RKO (cell line): ENCODE measurements at regions not wholly inside any gene's neighbourhood (a gene's known extent, or its start where the extent isn't known, plus 50 kb on each side); places are given as distances from the start of the nearest gene placed in this dataset.
"Not testable (repeated sequence)": the region's sequence is repeated elsewhere in the genome, so short reads cannot be mapped to it uniquely, and the experiment has no call there.

Experiments used
- DNase-seq: peaks from one replicate; pipeline ENCODE4 v3.0.0-alpha.2; 2016; ENCODE audit warnings: low spot score

DNA sequence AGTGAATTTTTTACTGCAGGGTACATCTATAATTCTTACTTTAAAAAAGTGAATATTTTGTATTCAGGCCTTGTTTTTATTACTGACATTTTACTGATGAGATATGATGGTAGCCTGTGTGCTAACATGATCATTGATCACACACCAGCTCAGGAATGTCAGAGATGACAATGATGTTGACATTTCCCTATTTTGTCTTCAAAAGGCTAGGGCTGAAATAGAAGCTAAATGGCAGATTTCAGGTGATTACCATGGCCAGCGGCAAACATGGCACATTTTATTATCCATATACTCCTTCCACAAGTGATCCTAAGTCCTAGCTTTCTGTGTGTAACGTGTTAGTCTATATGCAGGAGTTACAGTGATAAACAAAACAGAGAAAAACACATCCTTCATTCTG lies 544.3 kb upstream of the MIR17HG start:
- DNase-seq: no peak

DNA sequence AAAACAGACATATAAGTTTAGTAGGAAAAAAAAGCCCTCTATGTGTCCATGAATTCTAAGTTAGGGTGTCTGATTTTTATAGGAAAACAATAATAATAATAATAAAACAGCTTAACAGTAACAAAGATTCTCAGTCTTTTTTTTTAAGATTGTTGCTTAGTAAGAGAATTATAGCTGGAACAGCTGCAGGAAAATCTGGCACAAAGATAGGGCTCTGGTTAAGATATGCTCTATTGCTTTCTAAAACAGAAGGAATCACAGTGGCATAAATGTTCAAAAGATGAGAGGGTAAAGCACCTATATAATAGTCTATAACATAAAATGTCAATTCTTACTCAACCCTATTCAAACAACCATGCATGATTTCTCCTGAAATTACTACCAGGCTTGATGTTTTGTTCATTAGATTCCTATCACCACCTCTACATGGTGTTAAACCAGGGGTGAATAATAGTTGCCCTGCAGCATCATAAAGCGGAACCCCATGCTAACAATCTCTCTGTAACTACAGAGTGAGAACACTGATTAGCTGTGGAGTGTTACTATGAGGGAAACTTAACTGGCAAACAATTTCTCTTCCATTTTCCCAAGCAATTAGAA lies 541.4 kb upstream of the MIR17HG start:
- no peak for DNase-seq

DNA sequence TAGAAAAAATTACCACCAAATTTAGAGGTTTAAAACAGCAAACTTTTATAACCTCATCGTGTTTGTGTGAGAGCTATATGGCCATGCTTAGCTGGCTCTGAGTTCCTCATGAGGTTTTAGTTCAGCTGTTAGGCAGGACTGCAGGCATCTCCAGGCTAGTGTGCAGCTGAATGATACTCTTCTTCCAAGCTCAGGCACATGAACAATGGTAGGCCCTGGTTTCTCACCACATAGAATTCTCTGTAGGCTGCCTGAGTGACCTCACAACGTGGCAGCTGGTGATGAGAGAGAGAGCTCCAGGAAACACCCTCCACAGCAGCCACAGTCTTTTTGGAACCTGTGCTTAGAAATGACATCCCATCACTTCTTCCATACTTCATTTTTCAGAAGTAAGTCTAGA lies 540.6 kb upstream of the MIR17HG start:
- DNase-seq: no peak

DNA sequence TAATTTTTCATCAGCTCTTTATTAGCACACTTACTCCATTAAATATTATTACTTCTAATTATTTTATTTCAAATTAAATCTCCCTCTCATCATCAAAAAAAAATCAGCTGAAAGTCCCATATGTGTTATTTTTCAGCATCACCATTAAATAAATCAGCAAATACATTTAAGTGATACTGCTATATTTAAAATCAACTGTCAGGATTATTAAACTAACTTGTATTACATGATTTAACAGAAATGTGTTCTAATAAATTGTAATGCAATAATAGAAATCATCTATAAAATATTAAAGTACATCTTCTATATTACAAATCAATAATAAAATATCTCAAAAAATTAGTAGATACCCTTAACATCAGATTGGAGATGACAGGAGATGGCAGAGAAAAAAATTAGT lies 538.6 kb upstream of the MIR17HG start:
- no peak for DNase-seq

DNA sequence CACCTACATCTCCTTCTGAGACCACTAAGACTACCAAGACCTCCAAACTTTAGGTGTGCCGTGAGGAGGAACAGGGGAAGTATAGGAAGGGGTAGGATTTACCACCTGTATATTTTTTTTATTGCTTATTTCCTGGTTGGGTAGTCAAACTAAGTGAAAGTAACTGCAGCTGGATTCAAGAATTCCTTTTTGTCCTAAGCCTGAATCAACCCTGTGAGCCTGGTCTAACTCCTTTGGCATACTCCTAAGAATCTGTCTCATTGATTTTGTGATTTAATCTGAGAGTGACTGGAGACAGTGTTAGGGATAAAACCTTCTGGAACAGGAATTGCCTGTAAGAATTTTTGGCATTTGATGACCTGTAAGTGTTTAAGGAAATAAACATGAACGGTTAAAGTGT lies 523.5 kb upstream of the MIR17HG start:
- DNase-seq: no peak

DNA sequence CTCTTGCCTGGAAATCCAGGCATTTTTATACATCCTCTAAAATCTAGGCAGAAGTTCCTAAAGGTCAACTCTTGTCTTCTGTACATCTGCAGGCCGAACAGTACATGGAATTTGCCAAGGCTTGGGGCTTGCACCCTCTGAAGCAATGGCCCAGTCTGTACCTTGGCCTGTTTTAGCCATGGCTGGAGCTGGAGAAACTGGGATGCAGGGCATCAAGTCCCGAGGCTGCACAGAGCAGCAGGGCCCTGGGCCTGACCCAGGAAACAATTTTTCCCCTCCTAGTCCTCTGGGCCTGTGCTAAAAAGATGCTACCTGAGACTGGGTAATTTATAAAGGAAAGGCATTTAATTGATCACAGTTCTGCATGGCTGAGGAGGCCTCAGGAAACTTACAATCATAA lies 520.8 kb upstream of the MIR17HG start:
- no peak for DNase-seq

DNA sequence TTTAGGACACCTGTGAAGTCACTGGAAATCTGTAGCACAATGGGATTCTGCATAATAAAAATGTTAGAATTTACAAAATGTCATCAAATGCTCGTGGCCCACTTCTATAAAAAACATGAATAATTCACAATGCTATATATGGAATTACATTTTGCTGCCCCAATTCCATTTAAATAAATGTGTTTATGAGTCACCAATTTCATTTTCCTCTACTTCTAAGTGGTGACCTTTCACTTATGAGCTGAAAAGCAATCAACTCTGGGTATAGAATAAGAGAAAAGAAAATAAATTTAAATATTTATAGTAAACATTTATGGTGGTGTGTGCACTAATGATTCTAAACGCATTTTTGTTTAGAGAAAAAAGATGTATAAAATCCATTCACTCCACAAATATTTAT lies 516.7 kb upstream of the MIR17HG start:
- DNase-seq: no peak

DNA sequence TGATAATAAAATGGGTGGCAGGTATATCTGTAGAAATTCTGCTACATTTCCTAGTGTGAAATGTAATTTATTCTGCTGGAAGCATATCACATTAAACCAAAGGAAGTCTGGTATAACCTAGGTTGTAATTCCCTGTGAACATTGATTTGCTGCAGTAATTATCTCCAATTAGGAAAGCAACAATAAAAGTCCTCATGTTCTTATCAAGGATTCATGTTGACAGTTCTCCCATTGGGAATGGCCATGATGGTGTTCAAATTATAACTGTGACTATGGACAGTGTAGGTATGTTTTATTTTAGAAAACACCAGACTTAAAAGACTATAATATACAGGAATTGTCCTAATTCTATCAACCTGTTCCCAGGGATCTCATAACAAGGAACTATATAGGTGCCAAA lies 513.5 kb upstream of the MIR17HG start:
- DNase-seq: no peak

DNA sequence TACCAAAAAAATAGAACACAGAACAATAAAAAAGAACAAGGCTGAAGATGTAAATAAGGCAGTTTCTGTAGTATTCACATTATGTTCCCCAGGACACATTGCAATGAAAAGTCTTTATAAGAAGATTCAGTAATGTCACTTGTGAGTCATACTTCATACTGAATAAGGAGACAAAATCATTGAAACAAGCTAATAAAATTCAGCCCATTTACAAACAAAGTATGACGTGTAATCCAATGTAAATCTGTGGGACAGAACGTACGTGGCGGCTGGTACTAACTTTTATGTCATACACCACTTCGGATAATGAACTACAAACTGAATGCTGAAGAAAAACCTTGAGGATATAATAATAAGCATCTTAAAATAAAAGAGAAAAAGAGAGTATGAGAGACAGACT lies 512.8 kb upstream of the MIR17HG start:
- no peak for DNase-seq

DNA sequence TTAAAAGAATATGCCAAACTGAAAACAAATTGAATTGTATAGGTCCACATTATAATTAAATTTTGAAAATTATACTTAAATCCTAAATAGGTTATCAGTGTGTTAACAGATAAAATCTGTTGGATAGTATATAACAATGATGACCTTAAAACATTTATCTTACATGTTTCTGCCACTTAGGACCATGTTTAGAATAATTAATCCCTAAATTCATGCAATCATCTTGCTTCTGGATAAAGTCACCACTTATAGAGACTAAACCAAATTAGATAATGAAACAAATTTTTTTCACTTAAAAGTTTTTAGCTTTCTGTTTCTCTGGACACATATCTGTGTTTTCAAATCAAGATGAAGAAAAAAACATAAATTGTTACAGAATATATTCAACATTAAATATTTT lies 511.7 kb upstream of the MIR17HG start:
- no peak for DNase-seq

DNA sequence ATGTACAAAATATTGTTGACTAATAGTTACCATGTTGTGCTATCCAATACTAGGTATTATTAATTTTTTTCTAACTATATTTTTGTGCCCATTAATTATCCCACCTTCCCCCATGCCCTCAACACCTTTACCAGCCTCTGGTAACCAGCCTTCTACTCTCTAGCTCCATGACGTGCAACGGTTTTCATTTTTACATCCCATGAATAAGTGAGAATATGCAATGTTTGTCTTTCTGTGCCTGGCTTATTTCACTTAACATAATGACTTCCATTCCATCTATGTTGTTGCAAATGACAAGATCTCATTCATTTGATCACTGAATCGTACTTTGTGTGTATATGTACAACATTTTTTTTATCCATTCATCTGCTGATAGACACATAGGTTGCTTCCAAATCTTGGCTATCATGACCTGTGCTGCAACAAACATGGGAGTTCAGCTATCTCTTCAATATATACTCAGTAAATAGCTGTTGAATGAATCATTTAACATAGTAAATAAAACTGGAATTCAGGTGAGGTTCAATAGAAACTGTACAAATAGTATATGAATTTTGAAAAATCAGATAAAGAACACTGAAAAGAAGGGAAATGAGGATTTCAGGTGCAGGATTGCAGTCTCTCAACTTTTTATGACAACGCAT lies 509.0 kb upstream of the MIR17HG start:
- DNase-seq: no peak

DNA sequence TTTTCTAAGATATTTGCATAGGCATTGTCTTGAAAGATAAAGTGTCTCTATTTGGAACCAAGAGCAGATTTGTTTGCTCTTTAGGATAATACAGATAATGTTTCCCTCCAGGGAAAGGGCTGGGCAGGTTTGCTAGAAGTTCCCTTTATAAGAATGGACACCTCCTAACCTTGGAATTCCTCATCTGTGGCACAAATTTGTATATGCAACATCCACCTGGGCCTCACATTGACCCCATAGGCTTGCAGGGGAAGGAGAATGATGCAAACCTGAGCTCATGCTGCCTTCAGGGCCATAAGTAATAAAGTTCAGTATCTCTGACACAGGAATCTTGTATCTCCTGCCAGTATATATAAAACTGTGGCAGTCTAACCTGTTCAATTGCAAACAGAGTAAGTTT lies 508.4 kb upstream of the MIR17HG start:
- DNase-seq: no peak

DNA sequence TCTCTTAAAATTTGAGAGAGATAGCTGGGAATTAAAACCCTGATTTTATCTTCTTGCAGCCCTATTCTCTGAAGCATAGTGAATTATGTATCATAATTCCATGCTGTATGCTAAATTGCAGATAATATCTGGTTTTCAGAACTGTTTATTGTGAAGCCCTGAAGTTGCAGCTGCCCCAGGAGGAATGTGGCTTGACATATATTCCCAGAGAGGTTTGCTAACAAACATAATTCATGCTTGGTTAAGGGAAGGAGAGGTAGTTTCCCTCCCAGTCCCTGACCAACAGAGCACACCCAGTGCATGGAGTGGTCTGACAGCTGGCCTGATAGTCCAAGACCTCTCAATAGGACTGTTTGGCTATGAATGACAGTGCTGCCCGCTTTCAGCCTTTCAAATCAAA lies 500.6 kb upstream of the MIR17HG start:
- no peak for DNase-seq

DNA sequence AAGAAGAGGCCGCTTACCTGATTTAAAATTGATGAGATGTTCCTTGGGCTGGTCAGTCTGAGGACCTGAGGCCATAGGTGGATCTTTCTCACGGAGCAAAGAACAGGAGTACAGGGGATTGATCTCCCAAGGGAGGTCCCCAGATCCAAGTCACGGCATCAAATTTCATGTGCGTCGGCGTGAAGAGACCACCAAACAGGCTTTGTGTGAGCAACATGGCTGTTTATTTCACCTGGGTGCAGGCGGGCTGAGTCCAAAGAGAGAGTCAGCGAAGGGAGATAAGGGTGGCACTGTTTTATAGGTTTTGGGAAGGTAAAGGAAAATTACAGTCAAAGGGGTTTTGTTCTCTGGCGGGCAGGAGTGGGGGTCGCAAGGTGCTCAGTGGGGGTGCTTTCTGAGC lies 493.8 kb upstream of the MIR17HG start:
- not testable (repeated sequence) for DNase-seq

DNA sequence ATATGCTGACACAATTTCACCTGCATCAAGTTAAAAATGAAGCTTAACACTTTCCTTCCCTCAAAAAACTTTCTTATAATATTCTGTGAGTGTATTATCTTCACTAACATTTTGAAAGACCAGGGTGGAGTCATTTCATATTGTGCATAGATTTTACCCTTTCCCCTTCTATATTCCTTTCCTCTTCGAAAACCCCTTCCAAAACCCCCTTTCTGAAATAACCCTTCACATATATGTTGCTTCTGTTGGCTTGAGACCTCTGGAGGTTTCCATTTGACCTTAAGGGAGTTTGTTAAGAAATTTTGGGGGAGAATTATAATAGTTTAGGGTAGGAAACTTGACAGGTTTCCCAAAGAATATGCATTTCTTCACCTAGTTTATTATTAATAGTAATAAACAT lies 489.6 kb upstream of the MIR17HG start:
- DNase-seq: no peak

DNA sequence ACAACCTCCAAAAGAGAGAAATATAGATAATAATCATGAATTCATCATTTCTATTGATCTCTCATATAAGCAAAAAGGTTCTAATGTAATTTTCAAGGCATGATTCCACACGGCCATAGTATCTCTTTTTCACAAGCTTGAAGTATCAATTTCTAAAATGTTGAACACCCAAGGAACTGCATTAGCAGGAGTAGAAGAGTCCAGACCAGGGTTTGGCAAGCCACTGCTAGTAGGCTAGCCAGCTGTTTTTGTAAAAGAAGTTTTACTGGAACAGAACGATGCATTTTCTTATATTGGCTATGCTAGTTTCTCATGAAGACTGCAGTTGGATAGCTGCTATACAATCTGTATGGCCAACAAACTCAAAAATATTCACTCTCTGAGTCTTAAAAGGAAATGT lies 481.5 kb upstream of the MIR17HG start:
- DNase-seq: no peak

DNA sequence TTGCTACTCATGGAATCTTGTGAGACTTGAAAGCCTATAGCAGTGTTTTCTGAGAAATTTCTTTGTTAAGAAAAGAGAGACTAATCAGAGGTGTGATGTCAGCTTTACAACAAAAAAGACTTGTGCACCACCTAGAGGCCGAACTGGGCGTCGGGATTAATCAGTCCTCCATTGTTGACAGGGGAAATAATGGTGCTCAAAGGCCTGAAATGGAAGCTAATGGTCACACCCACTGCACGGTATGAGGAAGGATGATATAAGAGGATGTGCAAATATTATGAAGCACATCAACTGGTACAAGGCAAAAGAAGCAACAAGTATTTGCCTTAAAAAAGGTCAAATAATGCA lies 480.2 kb upstream of the MIR17HG start:
- DNase-seq: peak; percentile 78

DNA sequence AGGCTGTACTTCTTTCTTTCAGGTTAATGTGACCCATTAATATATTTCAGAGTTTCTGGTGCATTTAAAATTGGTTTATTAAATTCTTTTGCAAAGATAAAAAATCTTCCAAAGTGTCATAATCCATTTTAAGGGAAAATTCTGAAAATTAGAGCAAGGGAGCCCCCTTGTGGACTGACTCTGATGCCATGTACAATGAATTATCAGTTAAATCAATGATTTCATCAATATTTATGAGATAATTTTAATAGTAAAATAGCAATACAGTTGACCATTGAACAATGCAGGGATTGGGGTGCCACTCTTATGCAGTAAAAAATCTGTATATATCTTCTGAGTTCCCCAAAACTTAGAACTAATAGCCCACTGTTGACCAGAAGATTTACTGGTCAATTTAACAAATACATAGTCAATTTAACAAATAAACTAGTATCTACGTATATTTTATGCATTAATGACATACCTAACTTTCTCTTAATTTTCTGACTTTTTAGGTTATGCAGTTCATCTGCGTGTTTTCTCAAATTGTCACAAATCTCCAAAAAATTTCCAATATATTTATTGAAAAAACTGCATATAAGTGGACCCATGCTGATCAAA lies 479.1 kb upstream of the MIR17HG start:
- peak; percentile 22 for DNase-seq

DNA sequence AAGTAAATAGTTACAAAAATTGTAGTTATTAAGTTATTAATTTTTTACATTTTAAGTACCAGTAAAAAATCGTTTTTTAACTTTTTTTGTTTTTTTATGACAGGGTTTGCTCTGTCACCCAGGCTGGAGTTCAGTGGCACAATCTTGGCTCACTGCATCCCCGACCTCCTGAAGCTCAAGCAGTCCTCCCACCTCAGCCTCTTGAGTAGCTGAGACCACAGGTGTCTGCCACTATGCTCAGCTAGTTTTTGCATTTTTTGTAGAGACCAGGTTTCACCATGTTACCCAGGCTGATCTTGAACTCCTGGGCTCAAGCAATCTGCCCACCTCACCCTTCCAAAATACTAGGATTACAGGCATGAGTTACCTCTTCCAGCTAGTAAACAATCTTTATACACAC lies 477.9 kb upstream of the MIR17HG start:
- DNase-seq: no peak

DNA sequence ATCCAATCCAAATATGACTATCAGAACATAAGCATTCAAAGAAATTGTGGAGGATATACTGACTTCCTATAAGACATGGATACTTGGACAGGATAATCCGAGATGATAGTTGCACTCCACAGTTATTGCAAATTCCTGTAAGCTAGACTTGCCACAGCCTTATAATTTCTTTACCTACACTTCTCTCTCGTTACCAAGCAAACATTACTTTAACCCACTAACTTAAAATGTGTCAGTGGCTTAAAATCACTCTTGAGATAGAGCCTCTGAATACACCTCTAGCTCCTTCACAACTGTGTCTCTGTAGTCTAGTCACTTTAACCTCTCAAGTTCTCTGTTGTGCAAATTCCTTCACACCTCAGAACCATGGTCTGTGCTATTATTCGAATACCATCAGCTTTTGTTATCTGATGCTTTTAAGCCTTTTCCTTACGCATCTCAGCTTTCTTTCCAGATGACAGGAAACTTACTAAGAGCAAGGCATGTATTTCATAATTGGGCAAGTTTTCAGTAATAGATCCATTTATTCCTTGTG lies 474.9 kb upstream of the MIR17HG start:
- no peak for DNase-seq

DNA sequence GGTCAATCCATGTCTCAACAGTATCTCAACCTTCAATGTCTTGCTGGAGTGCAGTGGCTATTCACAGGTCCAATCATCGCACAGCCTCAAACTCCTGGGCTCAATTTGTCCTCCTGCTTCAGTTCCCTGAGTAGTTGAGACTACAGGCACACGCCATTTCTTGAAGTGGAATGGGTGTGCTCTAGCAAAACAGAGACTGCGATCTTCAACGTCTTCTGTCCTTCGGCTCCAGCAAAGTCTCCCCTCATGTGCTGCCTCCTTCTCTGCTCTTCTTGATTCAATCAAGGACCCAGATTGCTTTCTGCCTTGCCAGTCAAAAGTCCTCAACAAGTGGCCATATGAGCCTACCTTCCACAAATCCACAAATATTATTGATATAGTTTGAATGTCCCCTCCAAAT lies 466.7 kb upstream of the MIR17HG start:
- DNase-seq: no peak

DNA sequence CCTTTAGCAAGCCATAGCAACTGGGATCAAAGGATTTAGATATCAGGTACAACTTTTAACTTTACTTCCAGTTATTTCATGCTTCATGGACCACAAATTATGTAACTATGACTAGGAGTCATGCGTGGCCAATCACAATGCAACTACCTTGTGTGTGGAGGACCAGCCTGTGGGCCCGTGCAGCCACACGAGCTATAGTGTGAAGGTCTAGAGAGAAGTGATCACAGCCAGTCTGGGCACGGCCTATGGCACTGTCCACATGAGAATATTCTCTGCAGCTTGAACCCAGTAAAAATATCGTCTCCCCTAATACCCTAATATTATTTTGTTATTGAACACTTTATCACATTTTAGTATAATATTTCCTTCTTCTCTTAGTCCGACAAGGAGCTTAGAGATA lies 464.9 kb upstream of the MIR17HG start:
- DNase-seq: no peak

DNA sequence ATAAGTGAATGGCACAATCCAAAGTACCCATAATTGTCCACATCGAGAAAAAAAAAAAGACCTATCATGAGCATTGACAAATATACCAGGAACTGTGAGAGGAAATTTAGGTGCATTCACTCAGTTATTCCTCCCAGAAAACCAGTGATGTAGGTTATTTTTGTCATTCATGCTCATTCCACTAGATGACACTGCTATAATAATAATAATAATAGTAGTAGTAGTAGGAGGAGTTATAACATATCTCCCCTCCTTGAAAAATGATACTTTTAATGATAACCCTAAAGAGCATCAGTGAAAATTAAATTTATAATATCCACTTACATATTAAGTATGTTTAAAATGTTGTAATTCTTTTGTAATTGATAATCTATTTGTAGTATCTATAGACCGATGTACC lies 463.9 kb upstream of the MIR17HG start:
- peak; percentile 6 for DNase-seq

DNA sequence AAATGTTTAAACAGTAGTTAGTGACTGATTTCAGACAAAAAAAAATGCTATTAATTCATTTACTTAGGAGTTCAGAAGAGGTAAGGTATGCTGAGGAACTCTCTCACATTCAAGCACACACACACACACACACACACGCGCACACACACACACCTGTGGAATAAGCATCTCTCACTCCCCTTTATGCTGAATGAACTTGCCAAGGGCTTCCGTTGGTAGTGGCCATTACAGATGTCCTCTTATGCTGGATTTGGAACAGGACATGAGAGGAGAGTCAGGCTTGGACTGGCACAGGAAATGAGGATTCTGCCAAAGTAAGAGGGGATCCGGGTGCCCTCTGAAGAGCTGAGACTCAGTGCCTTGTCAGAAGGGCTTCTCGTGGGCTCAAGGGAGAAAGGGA lies 463.4 kb upstream of the MIR17HG start:
- no peak for DNase-seq
